ENCODE measurements at regions not wholly inside any gene's neighbourhood (a gene's known extent, or its start where the extent isn't known, plus 50 kb on each side); places are given as distances from the start of the nearest gene placed in this dataset.

DNA sequence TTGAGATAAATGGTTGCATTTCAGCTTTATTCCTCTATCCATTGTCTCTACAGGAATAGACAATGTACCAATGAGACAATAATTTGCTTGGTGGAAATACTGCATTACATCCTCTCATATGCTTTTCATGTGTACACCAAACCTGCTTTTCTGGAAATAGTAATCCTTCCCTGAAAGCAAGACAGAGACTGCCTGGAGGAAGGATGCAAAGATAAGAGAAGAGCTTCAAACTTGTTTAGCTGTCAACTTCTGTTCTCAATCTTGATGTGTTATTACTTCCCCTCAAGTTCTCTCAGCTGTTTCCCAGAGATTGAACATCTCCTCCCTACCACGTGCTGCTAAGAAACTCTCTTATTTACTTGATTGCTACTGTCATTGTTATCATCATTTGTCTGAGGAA, 1125.4 kb upstream of the TMPRSS15 start:
- no peak overlapping the region for H3K4me3 ChIP-seq (ENCODE audit: low read depth in 2 of 2, low read length in 2 of 2)
- POLR2A ChIA-PET = no interaction called here
- no peaks in the 10 kb centered on the region for H3K27me3 ChIP-seq (ENCODE audit: control insufficient read depth, insufficient read depth, low read length)
- intact Hi-C loops (cut with micrococcal nuclease; ENCODE audit: unreplicated experiment) (no loop called here), in situ Hi-C loops (cut with HindIII; ENCODE audit: low pct_unique_long_range_greater_than_20kb, low sequenced_read_pairs) (no loop called here)
- no peaks in the 10 kb centered on the region for H3K9me3 ChIP-seq (ENCODE audit: control insufficient read depth, insufficient read depth, low read depth, low read length)
- no peaks in the 10 kb centered on the region for H3K4me1 ChIP-seq (ENCODE audit: control insufficient read depth, insufficient read depth, low read length)
- DNase-seq (ENCODE audit: low read depth, low spot score) = no peak
- ATAC-seq = no peak
- no peaks in the 10 kb centered on the region for H3K36me3 ChIP-seq (ENCODE audit: control insufficient read depth, insufficient read depth, low read length)
- TF ChIP-seq, protein P1, sequence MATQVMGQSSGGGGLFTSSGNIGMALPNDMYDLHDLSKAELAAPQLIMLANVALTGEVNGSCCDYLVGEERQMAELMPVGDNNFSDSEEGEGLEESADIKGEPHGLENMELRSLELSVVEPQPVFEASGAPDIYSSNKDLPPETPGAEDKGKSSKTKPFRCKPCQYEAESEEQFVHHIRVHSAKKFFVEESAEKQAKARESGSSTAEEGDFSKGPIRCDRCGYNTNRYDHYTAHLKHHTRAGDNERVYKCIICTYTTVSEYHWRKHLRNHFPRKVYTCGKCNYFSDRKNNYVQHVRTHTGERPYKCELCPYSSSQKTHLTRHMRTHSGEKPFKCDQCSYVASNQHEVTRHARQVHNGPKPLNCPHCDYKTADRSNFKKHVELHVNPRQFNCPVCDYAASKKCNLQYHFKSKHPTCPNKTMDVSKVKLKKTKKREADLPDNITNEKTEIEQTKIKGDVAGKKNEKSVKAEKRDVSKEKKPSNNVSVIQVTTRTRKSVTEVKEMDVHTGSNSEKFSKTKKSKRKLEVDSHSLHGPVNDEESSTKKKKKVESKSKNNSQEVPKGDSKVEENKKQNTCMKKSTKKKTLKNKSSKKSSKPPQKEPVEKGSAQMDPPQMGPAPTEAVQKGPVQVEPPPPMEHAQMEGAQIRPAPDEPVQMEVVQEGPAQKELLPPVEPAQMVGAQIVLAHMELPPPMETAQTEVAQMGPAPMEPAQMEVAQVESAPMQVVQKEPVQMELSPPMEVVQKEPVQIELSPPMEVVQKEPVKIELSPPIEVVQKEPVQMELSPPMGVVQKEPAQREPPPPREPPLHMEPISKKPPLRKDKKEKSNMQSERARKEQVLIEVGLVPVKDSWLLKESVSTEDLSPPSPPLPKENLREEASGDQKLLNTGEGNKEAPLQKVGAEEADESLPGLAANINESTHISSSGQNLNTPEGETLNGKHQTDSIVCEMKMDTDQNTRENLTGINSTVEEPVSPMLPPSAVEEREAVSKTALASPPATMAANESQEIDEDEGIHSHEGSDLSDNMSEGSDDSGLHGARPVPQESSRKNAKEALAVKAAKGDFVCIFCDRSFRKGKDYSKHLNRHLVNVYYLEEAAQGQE (IDR thresholded peaks at IDR 0.05; ENCODE audit: insufficient read depth in 1 of 2, low read depth in 2 of 2, low read length in 1 of 2) = no peak
- TF ChIP-seq, protein P2, sequence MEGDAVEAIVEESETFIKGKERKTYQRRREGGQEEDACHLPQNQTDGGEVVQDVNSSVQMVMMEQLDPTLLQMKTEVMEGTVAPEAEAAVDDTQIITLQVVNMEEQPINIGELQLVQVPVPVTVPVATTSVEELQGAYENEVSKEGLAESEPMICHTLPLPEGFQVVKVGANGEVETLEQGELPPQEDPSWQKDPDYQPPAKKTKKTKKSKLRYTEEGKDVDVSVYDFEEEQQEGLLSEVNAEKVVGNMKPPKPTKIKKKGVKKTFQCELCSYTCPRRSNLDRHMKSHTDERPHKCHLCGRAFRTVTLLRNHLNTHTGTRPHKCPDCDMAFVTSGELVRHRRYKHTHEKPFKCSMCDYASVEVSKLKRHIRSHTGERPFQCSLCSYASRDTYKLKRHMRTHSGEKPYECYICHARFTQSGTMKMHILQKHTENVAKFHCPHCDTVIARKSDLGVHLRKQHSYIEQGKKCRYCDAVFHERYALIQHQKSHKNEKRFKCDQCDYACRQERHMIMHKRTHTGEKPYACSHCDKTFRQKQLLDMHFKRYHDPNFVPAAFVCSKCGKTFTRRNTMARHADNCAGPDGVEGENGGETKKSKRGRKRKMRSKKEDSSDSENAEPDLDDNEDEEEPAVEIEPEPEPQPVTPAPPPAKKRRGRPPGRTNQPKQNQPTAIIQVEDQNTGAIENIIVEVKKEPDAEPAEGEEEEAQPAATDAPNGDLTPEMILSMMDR (IDR thresholded peaks at IDR 0.05) = no peak
- TF ChIP-seq SIN3A (IDR thresholded peaks at IDR 0.05; ENCODE audit: borderline replicate concordance, insufficient read depth, low read depth, low read length) = no peak
- TF ChIP-seq TCF7L2 (IDR thresholded peaks at IDR 0.05; ENCODE audit: low read depth, low read length) = no peak
- no peak for TF ChIP-seq POLR2AphosphoS5 (IDR thresholded peaks at IDR 0.05; ENCODE audit: low read depth, low read length)
- H3K27ac ChIP-seq (ENCODE audit: low read length) = no peak overlapping the region
- CTCF ChIA-PET = no interaction called here
- no TSS peak for BruUV-seq (replicated peaks)

DNA sequence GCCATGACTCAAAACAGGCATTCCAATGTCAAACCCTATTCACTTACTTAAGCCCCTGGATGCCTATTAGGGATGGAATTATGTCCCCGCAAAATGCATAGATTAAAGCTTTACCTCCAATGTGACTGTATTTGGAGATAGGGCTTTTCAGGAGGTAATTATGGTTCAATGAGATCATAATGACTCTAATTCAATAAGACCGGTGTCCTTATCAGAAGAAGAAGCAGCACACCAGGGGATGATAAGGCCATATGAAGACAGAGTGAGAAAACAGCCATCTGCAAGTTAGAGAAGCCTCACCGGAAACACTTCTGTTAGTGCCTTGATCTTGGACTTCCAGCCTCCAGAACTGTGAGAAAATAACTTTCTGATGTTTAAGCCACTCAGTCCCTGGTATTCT, 1131.8 kb upstream of the TMPRSS15 start:
- Histone ChIP-seq H3K4me1 (ENCODE audit: control insufficient read depth, insufficient read depth, low read length) (no peaks in the 10 kb centered on the region), H3K36me3 (ENCODE audit: control insufficient read depth, insufficient read depth, low read length) (no peaks in the 10 kb centered on the region), H3K27ac (ENCODE audit: low read length) (no peak overlapping the region), H3K4me3 (ENCODE audit: low read depth in 2 of 2, low read length in 2 of 2) (no peak overlapping the region), H3K27me3 (ENCODE audit: control insufficient read depth, insufficient read depth, low read length) (no peaks in the 10 kb centered on the region), H3K9me3 (ENCODE audit: control insufficient read depth, insufficient read depth, low read depth, low read length) (no peaks in the 10 kb centered on the region)
- POLR2A ChIA-PET = no interaction called here
- in situ Hi-C loops (cut with HindIII; ENCODE audit: low pct_unique_long_range_greater_than_20kb, low sequenced_read_pairs) = no loop called here
- intact Hi-C loops (cut with micrococcal nuclease; ENCODE audit: unreplicated experiment) = no loop called here
- ATAC-seq = no peak
- CTCF ChIA-PET = no interaction called here
- BruUV-seq (replicated peaks) = no TSS peak
- DNase-seq (ENCODE audit: low read depth, low spot score) = no peak
- TF ChIP-seq, protein P2 (IDR thresholded peaks at IDR 0.05) = no peak
- TF ChIP-seq, protein P1 (IDR thresholded peaks at IDR 0.05; ENCODE audit: insufficient read depth in 1 of 2, low read depth in 2 of 2, low read length in 1 of 2) = no peak
- TF ChIP-seq SIN3A (IDR thresholded peaks at IDR 0.05; ENCODE audit: borderline replicate concordance, insufficient read depth, low read depth, low read length) (no peak), TCF7L2 (IDR thresholded peaks at IDR 0.05; ENCODE audit: low read depth, low read length) (no peak)
